COR-L47 (cell line): ENCODE measurements at regions not wholly inside any gene's neighbourhood (a gene's known extent, or its start where the extent isn't known, plus 50 kb on each side); places are given as distances from the start of the nearest gene placed in this dataset.

Experiments used
- DNase-seq: peaks from one replicate; lab custom pipeline; 2025; lab: John Stamatoyannopoulos, UW

DNA sequence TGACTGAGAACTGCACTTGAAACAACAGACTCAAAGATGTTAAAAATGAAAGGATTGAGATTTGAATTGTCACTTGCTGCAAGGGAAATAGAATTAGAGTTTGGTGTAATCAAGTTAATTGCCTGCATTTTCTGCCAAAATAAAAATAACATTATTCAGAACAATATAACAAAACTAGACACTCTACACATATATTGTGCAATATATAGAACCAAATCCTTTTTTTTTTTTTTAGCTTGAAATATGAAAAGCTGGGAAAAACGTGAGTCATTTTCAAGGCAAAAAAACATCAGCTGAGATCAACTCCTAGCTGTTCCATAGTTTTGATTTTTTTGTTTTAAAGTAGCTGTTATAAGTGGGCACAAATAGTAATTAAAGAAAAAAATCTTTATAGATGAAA lies 561.5 kb downstream of the DNAJB9 start:
- no peak for DNase-seq

DNA sequence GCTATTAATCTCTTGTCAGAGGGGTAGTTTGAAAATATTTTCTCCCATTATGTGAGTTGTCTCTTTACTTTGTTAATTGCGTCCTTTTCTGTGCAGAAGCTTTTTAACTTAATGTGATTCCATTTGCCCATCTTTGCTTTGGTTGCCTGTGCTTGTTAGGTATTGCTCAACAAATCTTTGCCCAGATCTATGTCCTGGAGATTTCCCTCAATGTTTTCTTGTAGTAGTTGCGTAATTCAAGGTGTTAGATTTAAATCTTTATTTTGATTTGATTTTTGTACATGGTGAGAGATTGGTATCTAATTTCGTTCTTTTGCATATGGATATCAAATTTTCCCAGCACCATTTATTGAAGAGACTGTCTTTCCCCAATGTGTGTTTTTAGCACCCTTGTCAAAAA lies 567.2 kb downstream of the DNAJB9 start:
- DNase-seq, result no peak

GRCh38 chr7:109154748-109155147 lies 585.1 kb downstream of the DNAJB9 start:
- no peak for DNase-seq

DNA sequence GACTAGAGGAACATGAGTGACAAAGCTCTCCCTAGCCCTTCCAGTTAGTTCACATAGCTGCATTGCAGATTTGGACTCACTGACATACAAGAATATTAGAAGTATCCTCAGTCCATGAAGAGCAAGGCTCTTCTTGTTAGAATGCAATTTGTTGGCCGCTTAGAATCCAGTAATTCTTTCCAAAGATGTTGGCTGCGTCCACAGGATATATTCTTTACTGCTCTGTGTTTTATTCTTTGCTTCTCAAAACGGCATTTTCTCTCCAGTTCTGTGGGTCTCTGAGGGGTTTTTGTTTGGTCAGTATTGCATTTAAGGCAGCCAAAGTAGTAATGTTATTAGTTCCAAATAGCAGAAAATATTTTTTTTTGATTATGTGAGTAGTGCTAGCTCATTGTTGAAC lies 588.6 kb downstream of the DNAJB9 start:
- no peak for DNase-seq

- no peak for DNase-seq
Measured at GRCh38 chr7:109176661-109177060, 607.0 kb downstream of the DNAJB9 start.

- no peak for DNase-seq
Measured at GRCh38 chr7:109178342-109178741, 608.7 kb downstream of the DNAJB9 start.

- no peak for DNase-seq
Measured at GRCh38 chr7:109179601-109180000, 609.9 kb downstream of the DNAJB9 start.

DNA sequence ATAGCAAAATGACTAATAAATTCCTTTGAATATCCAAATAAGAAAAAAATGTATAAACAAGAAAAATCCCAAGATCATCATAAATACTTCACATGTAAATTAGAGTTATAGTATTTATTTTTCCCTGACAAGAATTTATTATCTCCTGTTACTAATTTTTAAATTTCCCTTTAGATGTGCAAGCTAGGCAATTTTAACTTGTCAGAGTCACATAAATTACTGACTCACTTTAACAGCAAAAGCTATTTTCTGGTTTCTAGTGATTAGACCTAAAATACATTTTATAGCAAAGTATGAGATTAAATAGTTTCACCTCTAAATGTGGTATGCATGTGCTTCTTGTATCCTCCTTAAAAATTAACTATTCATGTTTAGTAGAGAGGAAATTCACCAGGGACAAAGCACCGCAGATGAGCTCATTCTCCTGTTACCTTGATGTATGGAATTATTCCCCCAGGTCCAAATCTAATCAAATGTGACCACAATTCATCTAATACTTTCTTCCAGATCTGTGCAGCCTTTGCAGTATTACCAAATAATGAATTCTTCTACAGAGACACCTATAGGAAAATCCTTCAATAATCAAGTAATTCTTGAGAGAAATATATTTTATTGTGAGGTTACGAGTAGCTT lies 621.2 kb downstream of the DNAJB9 start:
- no peak for DNase-seq

DNA sequence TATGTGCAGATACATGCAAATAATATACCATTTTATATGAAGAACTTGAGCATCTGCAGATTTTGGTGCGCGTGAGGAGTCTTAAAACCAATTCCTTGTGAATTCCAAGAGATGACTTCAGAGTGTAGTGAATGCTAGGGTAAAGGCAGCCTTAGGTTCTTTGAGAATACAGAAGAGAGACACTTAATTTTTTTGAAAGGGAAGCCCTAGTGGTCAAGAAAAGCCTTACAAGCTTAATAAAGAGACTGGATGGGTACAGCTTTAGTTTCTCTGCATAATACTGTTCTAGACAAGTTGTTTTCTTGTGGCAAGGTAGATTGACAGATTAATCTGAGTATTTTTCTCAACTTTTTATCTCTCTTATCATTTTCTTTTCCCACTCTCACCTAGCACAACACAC lies 636.5 kb downstream of the DNAJB9 start:
- DNase-seq, result no peak

GRCh38 chr7:109213081-109213480 lies 643.4 kb downstream of the DNAJB9 start:
- DNase-seq, result no peak

- DNase-seq, result no peak
Measured at GRCh38 chr7:109215341-109215740, 645.7 kb downstream of the DNAJB9 start.

GRCh38 chr7:109224100-109224499 lies 654.4 kb downstream of the DNAJB9 start:
- no peak for DNase-seq

GRCh38 chr7:109226699-109227098 lies 657.0 kb downstream of the DNAJB9 start:
- DNase-seq, result no peak

DNA sequence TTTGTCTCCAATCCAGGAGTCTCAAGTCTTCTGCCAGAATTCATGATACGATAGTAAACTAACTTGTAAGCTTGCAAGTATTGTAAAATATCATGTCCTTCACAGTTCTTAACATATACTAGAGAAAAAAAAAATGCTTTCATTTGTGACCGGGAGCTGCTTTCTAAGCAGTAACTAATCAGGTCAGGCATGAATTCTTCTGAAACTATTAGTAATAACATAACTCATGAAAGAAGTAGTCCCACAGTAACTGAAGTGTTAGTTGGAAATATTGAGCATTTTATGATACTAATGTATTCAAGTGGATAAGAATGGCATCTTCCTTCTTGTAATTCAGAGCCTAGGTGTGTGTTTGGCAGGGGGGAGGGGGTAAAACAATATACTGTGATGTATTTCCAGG lies 665.6 kb downstream of the DNAJB9 start:
- no peak for DNase-seq

- no peak for DNase-seq
Measured at GRCh38 chr7:109246330-109247077, 676.8 kb downstream of the DNAJB9 start.

DNA sequence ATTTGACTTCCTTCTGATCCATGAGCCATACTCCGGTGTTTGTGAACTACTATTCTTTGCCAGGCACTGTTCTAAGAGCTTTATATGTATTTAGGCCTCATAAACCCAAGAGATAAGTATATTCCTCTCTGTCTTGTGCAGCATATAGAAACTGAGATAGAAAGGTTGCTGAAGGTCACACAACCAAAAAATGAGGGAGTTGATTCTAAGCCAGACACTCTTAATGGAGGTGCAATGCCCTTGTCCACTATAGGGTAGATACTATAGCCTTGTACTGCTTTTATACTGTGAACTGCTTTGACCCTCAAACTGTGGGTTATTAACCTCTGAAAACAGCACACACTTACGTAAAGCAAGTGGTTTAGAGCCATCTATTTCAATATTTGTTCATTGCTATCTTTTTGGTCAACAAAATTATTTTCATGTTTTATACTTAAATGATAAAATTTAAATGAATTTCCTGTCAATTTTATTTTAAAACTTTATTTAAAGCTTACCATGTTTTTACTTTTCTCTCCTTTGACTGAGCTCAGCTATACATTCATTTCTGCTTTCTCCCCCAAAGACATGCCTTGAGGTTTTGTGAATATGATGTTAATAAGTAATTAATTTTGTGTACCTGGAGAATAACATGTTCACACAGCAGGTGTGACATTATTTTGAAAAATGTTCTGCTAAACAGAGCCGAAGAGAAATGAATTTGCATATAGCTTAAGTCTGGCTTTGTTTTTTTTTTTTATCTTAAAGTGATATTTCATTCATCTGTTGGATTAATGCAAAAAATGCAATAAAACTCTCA lies 687.3 kb downstream of the DNAJB9 start:
- no peak for DNase-seq

DNA sequence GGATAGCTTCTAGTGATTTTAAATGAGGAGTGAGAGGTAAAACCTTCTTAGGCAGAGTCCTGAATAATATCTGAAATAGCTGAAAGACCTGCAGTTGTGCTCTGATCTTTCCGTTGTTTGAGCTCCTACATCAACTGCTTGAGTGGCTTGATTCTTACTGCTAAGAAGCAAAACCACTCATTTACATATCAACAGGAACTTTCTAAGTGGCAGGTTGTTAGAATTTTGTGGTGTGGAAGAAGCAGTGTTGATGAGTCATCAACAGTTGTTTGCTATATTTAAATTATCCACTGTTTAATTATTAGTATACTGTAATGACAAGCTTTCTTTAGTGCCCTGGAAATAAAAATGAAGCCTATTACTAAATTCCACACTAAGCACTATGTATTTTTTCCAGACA lies 689.5 kb downstream of the DNAJB9 start:
- DNase-seq, result no peak

DNA sequence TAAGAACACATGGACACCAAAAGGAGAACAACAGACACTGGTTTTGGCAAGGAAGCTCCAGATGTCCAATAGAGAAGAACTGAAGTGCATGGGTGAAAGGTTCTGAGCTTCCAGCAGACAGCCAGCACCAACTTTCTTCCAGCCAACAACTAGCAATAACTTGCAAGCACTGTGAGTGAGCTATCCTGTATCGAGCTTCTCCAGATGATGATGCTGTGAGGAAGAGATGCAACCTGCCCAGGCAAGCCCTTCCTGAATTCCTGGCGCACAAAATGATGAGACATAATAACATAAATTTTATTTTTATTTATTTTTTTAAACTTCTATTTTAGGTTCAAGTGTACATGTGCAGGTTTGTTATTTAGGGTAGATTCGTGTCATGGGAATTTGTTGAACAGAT lies 692.1 kb downstream of the DNAJB9 start:
- DNase-seq, result no peak

DNA sequence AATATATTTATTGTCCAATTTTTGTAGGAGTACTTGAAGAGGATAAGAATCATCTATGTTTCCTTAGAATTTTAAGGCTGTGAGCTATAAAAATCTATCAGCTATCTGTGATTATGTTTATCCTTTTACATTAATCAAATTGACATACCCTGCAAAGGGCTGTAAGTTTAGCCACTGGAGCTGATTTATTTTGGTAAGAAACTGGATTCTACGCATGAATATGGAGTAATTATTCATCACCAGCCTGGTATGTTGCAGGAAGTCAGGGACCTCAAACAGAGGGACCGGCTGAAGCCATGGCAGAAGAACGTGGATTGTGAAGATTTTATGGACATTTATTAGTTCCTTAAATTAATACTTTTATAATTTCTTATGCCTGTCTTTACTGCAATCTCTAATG lies 696.9 kb downstream of the DNAJB9 start:
- no peak for DNase-seq

DNA sequence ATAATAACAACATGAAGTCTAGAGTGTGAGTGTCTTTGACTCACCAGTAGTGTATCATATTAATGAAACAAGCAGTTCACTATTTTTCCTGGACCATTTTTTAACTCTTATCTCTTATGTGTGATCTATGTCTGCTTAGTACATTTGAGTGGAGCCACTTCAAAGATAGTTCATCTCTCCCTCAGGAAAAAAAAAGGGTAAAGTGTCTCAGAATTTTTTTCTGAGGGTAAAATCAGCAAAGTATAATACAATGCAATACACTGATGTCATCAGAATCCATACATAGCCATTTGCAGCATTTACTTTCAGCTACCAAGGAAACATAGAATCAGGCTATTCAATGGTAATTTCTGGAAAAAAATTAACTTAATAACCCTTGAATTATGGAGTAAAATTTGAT lies 706.7 kb downstream of the DNAJB9 start:
- no peak for DNase-seq

DNA sequence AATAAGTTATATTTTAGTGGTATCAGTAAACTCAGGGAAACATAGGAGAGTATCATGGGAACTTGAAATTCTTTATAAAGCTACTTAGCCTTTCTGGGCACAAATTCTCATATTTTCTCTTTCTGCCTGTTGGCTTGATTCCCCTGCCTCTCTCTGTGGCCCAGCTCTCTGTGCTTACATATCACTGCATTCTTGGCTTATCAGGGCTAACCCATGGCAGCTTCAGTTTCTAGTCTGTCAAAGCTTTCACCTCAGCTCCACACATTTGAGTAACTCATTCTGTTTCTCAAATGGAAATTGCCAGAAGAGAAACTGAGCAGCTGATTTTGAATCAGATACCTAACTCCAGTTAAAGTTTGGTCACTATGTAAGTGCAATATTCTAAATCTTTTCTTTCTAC lies 713.1 kb downstream of the DNAJB9 start:
- no peak for DNase-seq

DNA sequence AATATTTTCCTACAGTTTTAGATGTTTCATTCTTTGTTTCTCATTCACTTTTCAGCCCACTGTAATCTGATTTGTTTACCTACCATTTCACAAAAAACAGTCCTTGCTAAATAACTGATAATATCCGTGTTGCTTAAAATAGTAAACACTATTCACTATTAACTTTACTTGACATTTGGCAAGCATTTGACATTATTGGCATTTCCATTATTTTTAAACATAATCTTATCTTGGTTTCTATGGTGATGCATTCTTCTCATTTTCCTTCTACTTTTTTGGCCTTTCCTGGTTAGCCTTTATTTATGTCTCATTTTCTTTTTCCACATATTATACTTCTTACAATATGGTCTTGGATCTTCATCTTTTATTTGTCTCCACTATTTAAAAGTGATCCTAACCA lies 715.3 kb downstream of the DNAJB9 start:
- DNase-seq, result no peak

- DNase-seq, result no peak
Measured at GRCh38 chr7:109295158-109295557, 725.5 kb downstream of the DNAJB9 start.
